Fibroblast of skin of scalp (primary cell): ENCODE measurements at regions not wholly inside any gene's neighbourhood (a gene's known extent, or its start where the extent isn't known, plus 50 kb on each side); places are given as distances from the start of the nearest gene placed in this dataset.
"Not testable (repeated sequence)": the region's sequence is repeated elsewhere in the genome, so short reads cannot be mapped to it uniquely, and the experiment has no call there.

Experiments used
- DNase-seq: peaks from one replicate; pipeline ENCODE4 v3.0.0-alpha.2; 2013

GRCh38 chr6:165167861-165168260 lies 141.5 kb downstream of the C6orf118 start:
- no peak for DNase-seq

- DNase-seq: no peak
These were observed 142.1 kb downstream of the C6orf118 start for GRCh38 chr6:165167311-165167710.

DNA sequence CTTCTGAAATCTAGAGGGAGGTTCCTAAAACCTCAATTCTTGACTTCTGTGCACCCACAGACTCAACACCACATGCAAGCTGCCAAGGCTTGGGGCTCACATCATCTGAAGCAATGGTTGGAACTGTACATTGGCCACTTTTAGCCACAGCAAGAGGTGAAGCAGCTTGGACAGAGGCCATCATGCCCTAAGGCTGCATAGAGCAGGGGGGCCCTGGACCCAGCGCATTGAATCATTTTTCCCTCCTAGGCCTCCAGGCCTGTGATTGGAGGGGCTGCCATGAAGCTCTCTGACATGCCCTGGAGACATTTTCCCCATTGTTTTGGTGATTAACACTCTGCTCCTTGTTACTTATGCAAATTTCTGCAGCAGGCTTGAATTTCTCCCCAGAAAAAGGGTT lies 145.9 kb downstream of the C6orf118 start:
- DNase-seq: no peak

DNA sequence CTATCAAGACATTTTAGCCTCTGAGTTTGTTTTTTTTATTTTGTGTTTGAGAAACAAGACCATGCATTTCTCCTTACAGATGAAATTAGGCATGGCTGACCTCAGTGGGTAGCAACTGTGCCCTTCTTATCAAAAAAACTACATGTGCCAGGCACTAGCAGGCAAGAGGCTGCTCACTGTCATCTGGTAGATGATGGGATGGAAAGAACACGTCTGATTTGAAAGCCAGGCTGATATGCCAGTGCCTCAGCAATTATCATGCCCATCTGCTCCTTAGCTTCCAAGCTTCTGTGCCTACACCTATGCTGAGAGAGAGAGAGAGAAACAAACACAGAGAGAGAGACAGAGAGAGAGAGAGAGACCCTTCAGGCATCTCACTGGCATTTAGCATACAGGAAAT lies 149.9 kb downstream of the C6orf118 start:
- DNase-seq: no peak

- no peak for DNase-seq
These were observed 162.9 kb downstream of the C6orf118 start for GRCh38 chr6:165146456-165146855.

- no peak for DNase-seq
These were observed 173.5 kb downstream of the C6orf118 start for GRCh38 chr6:165135889-165136288.

DNA sequence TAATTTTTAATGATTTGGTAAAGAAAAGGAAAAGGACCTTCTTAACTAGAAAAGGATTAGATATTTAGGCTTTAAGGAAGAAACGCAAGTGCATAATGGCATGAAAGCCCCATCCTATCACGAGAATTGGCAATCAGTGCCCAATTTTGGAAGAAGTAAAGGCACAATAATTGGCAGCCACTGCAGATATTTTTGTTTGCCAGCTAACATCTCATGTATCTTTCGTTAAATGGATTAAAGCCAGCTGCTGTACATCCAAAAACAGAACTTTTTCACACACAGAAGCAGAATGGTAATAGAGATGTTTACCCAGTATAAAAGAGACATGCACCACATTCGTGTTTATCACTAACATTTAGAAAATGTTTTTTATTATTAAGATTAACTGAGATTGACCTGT lies 180.3 kb downstream of the C6orf118 start:
- DNase-seq: no peak

- not testable (repeated sequence) for DNase-seq
These were observed 181.7 kb downstream of the C6orf118 start for GRCh38 chr6:165127743-165128142.

GRCh38 chr6:165124681-165125080 lies 184.7 kb downstream of the C6orf118 start:
- not testable (repeated sequence) for DNase-seq

GRCh38 chr6:165119231-165120020 lies 190.0 kb downstream of the C6orf118 start:
- no peak for DNase-seq

DNA sequence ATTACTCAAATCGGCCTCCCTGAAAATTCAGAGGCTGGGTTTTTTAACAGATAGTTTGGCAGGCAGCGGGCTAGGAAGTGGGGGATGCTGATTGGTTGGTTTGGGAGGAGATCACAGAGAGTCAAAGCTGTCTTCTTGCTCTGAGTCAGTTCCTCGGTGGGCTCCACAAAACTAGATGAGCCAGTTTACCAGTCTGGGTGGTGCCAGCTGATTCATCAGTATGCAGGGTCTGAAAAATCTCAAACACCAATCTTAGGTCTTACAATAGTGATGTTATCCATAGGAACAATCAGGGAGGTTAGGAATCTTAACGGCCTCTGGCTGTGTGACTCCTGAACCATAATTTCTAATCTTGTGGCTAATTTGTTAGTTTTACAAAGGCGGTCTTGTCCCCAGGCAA lies 190.7 kb downstream of the C6orf118 start:
- DNase-seq: no peak

- DNase-seq: no peak
These were observed 191.6 kb downstream of the C6orf118 start for GRCh38 chr6:165117806-165118205.

DNA sequence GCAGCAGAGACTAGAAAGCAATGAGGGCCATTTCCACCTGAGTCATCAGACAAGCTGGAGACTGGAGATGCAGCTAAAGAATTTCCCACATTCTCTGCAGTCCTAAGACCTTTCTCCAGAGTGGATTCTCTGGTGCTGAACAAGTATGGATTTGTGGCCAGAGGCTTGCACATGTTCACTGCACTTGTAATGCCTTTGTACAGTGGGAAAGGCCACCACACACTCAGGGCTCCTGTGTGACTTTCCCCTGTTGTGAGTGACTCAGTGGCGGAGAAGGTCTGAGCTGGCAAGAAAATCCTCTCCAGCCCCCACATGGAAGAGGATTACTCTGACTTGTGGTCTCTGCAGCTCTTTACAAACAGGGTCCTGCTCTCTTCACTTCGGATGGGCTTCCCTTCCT lies 192.3 kb downstream of the C6orf118 start:
- DNase-seq: peak; percentile 29

GRCh38 chr6:165110860-165111259 lies 198.5 kb downstream of the C6orf118 start:
- DNase-seq: peak; percentile 24

DNA sequence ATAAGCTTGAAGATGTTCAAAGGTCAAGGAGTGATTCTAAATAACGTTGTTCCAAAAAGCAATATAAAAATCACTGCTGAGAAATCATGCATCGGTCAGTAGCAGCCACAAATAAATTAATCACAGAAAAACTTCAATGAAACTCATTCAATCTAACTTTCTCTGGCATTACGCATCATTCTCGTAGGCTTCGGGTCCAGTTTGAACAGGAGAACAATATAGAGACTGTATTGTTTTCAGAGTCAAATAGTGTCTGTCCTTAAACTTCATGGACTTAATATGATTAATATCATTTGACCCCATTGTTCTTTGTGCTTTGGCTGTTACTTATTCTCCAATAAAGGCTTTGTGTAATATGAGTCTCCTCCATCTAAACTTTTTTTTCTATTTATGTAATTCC lies 200.4 kb downstream of the C6orf118 start:
- DNase-seq: no peak

DNA sequence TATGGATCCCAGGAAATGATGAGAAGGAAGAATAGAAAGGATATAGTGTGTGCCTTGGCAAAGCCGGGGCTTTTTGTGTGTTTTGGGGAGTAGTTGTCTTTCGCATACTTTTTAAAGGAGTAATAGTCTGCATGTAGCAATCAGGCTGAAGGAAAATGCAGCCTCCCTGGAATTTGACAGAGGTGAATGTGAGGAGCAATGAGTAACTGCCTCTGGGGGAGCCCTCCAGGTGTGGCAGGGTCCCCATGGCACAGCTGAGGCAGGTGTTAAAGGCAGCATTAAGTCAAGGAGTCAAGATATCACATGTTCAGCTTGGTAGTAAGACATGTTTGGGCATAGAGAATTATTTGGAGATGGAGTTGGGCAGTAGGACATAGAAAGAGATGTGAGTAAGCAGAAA lies 203.1 kb downstream of the C6orf118 start:
- DNase-seq: no peak

- DNase-seq: no peak
These were observed 211.2 kb downstream of the C6orf118 start for GRCh38 chr6:165098165-165098564.

DNA sequence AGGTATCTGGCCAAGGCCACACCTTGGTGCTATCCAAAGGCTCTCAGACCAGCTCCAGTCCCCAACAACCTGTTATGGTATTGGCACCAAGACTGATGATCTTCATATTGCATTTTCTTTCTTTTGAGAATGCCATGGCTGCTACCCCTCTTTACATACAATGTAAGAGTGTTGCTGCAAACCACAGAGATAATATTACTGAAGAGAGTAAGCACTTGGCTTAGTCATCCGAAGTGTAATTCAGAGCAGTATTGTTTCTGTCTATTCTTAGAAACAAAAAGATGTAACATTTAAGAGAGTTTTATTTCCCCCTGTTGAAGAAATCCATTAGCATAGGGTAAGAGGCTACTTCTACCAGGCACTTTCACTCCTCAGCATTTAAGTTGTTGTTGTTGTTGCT lies 212.5 kb downstream of the C6orf118 start:
- DNase-seq: no peak

GRCh38 chr6:165096209-165096608 lies 213.2 kb downstream of the C6orf118 start:
- no peak for DNase-seq

- DNase-seq: no peak
These were observed 216.4 kb downstream of the C6orf118 start for GRCh38 chr6:165092881-165093595.

GRCh38 chr6:165091121-165091785 lies 218.2 kb downstream of the C6orf118 start:
- no peak for DNase-seq

DNA sequence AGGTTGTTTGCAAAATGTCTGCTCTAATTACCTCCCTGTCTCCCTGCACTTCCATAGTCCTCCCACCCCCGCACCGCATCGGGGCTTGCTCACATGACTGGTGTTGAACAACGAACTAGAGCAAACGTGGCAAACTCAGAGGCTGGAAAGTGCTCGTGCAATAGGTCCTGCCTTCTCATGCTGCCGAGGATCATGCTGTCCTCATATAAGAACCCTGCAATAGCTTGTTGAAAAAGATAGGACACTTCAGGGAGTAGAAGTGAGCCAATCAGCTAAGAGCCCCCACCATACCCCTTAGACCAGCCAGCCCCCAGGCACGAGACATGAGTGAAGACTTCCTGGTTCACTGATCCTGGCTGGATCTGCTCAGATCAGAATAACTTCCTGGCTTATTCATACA lies 219.2 kb downstream of the C6orf118 start:
- no peak for DNase-seq

DNA sequence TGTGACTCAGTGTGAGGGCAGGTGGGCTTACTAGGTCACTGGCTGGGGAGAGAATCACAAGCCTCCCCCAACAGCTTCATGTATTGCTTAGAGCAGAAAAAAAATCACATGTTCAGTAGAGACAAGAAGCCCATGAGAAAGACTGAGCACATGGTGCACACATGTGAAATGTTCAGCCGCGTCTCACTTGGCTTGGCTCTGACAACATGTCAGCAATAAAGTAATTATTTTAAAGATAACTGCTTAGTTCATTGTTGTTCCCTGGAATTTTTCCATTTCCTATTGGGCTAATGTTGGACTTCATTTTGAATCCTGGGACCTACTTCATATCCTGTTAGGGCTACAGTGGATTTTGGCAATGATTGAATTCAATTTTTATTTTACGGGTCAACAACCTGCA lies 222.6 kb downstream of the C6orf118 start:
- no peak for DNase-seq

GRCh38 chr6:165082636-165083035 lies 226.8 kb downstream of the C6orf118 start:
- no peak for DNase-seq
